ENCODE measurements at regions not wholly inside any gene's neighbourhood (a gene's known extent, or its start where the extent isn't known, plus 50 kb on each side); places are given as distances from the start of the nearest gene placed in this dataset.
"Not testable (repeated sequence)": the region's sequence is repeated elsewhere in the genome, so short reads cannot be mapped to it uniquely, and the experiment has no call there.

DNA sequence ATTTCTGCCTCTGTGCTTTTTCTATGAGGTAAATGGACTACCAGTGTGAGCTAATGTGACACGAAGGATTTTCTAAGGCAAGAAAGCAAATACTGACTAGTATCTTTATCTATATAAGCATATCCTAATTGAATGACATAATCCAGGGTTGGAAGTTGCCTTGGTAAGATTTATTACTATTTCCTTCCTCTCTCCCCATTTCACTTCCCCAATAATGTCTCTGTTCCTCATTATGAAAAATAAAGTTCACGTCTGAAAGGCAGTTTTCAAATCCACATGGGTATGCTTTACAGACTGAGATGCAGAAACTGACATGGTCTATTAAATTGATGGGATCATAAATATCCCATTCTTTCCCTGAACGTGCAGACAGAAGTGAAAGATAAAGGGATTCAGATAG is 86.0 kb downstream of the DTWD1 start:
- DNase-seq (ENCODE audit: low spot score) = no peak

DNA sequence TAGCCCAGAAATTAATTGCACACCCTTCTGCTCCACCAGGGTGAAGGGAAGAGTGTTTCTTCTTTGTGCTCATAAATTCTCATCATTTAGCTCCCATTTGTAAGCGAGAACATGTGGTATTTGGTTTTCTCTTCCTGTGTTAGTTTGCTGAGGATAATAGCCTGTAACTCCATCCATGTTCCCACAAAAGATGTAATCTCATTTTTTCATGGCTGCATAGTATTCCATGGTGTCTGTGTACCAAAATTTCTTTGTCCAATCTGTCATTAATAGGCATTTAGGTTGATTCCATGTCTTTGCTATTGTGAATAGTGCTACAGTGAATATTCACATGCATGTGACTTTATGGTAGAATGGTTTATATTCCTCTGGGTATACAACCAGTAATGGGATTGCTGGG is 86.8 kb downstream of the DTWD1 start:
- DNase-seq (ENCODE audit: low spot score) = no peak

DNA sequence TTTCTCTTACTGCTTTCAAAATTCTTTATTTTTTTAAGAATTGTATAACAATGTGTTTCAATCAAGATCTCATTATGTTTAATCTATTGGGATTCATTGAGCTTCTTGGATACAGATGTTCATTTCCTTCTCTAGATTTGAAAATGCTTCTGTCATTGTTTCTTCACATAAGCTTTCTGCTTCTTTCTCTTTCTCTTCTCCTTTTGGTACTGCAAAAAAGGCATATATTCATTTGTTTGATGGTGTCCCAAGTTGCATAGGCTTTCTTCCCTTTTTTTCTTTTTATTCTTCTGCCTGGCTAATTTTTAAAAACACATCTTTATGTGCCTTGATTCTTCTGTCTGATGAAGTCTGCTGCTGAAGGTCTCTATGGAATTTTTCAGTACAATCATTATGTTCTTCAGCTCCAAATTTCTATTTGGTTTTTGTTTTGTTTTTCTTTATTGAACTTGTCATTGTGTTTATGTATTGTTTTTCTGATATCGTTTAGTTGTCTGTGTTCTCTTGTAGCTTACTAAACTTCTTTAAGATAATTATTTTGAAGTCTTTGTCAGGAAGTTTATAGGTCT is 88.9 kb downstream of the DTWD1 start:
- DNase-seq (ENCODE audit: low spot score) = no peak

DNA sequence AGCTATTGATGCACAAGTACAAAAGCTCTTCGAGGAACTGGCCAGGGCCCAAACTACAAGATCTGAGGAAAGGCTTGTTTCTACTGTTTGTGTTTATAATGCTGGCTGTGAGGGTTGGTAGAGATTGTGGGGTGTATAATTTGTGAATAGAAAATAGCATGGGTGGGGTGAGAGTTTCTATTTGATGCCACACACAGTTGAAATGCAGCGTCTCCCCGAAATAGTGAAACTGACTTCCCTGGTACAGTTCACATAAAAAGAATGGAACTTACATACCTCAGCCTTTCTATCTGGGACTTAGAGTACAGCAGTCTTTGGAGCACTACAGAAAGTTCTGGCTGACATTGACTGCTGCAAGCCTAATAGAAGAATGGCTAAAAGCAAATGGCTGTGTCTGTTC is 91.3 kb downstream of the DTWD1 start:
- DNase-seq (ENCODE audit: low spot score) = no peak

DNA sequence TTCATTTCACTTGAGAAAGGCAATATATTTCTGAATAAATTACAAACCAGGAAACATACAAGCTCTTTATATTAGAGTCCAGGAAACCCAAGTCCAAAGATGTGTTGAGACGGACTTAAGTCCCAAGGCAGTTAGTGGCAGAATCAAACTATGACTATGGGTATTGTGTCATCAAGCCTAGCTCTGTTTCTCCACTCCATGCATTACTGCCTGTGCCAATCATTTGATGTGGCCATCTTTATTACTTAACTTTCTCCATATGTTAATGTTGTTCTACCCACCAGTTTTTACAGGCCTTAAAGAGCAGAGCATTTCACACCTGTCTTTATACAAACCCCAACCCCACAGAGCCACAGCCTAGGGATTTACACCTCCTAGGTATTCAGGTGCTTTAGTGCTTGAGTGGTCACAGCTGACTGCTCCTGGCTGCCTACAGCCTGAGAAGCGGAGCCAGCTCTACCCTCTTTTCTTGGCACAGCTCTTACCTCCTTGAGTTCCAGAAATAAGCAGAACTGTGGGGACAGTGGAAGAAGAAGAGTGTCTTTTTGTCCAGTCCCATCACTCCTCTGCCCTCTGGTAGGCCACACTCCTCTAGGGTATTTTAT is 92.1 kb downstream of the DTWD1 start:
- DNase-seq (ENCODE audit: low spot score) = no peak

DNA sequence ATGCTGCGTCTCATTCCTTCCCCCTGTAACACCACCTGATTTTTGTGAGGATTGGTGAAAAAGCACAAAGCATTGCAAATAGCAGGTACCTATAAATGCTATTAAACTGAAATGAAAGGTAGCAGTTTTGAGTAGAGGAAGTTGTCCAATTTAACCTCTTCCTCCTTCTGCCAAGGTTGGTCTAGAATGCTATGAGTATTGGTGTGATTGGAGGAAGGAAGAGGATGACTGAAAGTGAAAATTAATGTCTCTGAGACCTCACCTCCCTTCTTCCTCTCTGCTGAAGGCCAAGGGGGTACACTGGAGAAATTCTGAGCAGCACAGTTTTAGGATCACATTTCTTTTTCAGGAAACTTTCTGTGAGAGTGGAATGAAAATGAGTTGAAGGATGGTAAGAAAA is 94.4 kb downstream of the DTWD1 start:
- no peak for DNase-seq (ENCODE audit: low spot score)

DNA sequence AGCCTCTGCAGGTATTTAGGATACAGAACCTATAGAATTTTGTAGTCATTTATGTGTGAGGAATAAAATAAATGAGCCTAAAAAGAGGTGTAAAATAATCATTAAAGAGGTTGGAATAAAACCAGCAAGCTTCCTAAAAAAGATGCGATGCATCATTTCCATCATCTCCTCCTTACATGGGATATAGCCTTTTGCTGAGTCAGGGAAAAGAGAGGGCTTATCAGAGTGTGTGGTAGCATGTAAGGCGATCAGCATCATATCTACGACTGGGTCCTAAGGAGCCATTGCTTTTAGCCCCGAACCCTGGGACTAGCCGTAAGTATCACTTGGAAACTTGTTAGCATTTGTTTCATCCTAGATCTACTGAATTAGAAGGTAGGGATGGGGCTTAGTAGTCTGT is 94.9 kb downstream of the DTWD1 start:
- DNase-seq (ENCODE audit: low spot score) = no peak

DNA sequence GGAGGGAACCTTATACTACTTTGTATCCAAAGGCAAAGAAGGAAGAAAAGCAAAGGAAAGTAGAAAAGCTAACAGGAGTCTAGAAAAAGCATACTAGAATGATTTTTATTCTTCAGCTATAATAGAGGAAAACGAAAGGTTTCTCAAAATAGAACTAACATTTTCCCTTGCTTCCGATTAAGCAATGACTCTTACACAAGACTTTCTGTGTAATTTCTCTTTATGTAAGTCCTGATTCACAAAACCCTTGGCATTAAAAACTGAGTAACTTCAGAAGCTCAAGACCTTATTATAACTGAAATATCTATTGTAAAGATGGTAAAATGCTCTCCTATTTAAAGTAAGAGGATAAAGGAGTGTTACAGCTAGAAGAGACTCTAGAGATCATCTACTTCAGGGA is 97.4 kb downstream of the DTWD1 start:
- peak; percentile 55 for DNase-seq (ENCODE audit: low spot score)

DNA sequence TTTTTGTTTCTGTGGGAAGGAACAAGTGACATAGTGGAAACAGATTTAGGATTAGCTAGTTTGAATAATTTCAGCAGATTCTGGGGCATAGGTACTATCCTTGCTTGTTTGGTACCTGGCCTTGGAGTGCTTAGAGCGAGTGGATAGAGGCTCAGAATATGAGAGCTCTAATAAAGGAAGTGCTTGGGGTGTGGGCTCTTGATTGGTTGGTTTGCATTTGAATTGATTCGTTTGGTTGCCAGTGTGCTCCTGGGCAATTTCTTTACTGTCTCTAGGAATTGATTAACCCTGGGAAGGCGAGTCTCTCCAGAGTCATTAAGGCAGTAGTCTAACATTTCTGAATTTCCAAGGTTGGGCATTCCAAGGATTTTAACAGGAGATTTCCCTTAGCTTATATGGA is 98.0 kb downstream of the DTWD1 start:
- no peak for DNase-seq (ENCODE audit: low spot score)

DNA sequence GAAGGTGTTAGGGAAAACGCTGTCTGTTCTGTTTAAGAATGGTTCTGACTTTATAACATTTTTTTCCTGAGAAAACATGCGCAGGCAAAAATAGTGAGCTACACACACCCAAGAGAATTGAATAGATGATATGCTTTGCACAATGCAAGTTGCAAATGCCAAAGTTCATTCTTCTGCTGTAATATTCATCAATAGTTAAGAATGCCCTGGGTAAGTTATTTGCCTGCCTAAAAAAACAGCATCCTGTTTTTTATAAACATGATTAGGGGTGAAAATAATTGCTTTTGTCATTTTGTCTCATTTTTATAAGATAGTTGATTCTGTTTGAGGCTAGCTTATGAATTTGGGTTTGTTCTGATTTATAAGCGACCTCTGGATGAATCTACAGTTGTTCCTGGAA is 99.4 kb downstream of the DTWD1 start:
- no peak for DNase-seq (ENCODE audit: low spot score)

DNA sequence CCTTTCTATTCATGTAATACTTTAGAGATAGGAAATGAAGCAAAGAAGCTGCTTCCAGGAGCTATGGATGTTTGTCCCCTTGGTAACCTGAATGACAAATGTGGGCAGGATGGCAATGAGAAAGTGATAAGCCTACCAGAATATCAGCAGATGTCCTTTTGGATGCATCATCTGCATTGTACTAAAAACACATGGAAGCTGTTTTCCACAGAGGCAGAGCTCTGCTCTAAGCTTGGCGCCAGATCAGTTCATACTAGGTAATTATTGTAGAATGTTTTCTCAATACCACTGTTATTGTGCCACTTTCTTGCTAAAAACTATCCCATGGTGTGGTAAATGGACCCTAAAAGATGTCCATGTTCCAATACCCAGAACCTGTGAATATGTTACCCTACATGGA is 100.2 kb downstream of the DTWD1 start:
- peak; percentile 23 for DNase-seq (ENCODE audit: low spot score)

DNA sequence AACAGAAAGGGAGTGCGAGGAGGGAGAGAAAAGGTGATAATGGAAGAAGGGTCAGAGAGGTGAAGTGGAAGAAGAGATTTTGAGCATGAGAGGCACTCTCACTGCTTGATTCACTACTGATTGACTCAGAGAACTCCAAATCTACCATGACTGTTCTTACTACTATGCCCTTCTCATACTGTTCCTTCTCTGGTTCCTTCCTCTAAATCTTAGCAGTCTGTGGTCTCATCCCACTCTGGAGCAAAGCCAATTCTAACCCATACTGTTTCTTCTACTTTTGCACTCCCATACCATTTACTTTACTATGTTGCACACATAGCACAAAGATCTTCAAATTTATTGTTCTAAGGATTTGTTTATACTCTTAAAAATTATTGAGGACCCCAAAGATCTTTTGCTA is 100.8 kb downstream of the DTWD1 start:
- DNase-seq (ENCODE audit: low spot score) = no peak

DNA sequence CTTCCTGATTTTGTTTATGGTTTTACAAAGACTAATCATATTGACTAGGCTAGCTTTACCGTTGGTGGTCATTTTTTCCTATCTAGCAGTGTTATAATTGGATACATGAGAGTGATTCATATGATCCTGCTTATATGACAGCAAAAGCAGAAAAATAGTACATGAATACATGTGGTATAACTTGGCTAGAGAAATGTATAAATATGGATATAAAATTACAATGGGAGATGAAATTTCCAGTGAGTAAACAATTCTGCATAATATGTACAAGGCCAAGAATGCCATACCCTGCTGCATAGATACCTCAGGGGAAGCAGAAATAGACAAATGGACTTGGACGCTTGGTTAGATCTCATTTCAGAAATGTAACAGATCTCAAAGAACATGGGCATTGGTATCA is 103.1 kb downstream of the DTWD1 start:
- no peak for DNase-seq (ENCODE audit: low spot score)

DNA sequence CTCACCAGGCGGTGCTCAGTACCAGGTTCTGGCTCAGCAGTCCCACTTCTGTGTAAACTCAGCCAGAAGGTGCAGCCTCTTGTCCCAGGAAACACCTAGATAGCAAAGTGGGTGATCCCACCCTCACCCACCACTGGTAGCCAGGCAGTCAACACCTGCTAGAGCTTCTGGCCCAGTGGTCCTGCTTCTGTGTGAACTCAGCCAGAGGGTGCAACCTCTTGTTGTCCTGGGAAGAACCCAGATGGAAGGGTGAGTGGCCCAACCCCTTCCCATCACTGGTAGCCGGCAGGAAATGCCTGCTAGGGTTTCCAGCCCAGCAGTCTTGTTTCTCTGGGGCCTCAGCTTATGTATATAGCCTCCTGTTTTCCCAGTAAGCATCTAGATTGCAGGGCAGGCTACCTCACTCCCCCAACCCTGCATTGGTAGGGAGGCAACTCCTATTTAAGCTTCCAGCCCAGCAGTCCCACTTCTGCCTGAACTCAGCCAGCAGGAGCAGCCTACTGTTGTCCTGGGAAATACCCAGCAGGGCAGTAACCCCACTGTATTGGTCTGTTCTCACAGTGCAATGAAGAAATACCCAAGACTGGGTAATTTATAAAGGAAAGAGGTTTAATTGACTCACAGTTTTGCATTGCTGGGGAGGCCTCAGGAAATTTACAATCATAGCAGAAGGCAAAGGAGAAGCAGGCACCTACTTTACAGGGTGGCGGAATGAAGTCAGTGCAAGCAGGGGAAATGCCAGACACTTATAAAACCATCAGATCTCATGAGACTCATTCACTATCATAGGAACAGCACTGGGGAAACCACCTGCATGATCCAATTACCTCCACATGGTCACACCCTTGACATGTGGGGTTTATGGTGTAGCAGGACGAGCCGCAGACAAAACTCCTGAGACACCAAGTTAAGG is 110.6 kb downstream of the DTWD1 start:
- no peak for DNase-seq (ENCODE audit: low spot score)

DNA sequence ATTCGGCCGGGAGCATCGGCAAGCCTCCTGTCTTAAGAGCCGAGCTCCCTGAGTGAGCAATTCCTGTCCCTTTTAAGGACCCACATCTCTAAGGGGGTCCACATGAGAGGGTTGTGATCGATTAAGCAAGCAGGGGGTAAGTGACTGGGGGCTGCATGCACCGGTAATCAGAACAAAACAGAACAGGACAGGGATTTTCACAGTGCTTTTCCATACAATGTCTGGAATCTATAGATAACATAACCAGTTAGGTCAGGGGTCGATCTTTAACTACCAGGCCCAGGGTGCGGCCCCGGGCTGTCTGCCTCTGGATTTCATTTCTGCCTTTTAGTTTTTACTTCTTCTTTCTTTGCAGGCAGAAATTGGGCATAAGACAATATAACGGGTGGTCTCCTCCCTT is 111.3 kb downstream of the DTWD1 start:
- not testable (repeated sequence) for DNase-seq (ENCODE audit: low spot score)

DNA sequence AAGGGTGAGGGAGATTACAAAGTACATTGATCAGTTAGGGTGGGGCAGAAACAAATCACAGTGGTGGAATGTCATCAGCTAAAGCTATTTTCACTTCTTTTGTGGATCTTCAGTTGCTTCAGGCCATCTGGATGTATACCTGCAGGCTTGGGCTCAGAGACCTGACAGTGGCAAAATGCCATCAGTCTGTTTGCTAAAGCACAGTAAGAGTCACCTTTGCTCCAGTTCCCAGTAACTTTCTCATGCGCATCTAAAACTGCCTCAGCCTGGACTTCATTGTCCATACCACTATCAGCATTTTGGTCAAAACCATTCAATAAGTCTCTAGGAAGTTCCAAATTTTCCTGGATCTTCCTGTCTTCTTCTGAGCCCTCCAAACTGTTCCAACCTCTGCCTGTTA is 113.2 kb downstream of the DTWD1 start:
- not testable (repeated sequence) for DNase-seq (ENCODE audit: low spot score)

DNA sequence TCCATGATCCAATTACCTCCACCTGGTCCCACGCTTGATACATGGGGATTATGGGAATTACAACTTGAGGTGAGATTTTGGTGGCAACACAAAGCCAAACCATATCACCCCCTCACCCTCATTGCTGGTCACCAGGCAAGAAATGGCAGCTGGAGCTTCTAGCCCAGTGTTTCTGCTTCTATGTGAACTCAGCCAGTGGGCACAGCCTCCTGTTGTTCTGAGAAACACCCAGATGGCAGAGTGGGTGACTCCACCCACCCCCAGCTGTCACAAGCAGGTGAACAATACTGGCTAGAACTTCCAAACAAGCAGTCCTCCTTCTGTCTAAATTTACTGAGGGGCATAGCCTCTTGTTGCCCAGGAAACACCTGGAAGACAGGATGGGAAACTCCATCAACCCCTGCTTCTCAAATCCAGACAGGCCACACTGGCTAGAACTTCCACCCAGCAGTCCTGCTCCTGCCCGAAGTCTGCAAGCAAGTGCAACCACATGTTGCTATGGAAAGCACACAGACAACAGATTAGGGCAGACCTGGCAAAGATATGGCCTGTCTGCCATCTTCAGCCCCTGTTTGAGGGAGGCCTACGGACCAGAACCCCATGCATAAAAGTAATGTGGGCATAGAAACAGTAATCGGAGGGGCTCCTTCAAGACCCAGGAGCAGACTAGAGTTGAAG is 114.1 kb downstream of the DTWD1 start:
- DNase-seq (ENCODE audit: low spot score) = no peak

DNA sequence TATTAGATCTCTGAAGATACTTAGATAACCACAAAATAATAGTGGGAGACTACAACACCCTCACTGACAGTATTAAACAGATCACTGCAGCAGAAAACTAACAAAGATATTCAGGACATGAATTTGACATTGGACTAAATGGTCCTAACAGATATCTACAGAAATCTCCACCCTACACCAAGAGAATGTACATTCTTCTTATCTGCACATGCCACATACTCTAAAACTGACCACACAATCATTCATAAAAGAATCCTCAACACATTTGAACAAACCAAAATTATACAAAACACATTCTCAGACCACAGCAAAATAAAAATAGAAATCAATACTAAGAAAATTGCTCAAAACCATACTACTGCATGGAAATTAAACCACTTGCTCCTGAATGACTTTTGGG is 116.3 kb downstream of the DTWD1 start:
- DNase-seq (ENCODE audit: low spot score) = no peak

DNA sequence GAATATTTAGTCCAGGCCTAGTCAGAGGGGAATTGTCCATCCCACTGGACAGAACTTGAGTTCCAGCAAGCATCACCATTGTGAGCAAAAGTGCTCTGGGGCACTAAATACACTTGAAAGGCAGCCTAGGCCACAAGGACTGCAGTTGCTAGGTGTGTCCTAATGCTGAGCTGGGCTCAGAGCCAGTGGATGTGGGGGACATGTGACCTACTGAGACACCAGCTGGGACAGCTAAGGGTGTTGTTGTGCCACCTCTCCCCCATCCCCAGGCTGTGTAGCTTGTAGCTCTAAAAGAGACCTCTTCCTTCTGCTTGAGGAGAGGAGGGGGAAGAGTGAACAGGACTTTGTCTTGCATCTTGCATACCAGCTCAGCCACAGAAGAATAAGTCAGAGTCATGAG is 120.9 kb downstream of the DTWD1 start:
- DNase-seq (ENCODE audit: low spot score) = no peak

DNA sequence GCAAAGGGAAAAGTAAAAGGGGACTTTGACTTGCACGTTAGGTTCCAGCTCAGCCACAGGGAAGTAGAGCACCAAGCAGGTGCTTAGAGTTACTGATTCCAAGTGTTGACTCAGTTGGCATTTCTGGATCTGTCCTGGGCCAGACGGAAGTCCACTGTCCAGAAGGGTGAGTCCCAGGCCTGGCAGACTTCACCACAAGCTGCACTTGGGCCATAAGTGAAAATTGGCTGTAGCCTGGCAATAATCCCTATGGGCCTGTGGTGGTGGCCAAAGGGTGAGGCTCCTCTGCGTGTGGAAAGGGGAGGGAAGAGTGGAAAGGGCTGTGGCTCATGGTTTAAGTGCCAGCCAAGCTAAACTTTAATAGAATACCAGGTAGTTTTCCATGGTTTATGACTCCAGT is 121.5 kb downstream of the DTWD1 start:
- no peak for DNase-seq (ENCODE audit: low spot score)

DNA sequence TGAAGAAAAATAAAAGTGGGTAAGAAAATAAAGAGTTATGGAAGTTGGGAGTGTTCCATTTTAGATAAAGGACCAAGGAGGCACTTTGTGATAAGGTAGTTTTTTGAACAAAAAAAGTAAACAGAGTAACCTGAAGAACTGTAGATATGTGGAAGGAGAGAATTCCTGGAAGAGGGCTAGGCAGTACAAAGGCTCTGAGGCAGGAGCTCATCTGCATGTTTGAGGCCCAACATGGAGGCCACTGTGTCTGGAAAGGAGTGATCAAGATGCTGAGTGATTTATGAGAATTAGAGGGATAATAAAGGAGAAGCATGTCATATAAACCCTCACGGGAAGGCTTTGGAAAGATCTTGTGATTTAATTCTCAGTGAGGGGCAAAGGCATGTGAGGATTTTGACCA is 126.5 kb downstream of the DTWD1 start:
- DNase-seq (ENCODE audit: low spot score) = no peak

DNA sequence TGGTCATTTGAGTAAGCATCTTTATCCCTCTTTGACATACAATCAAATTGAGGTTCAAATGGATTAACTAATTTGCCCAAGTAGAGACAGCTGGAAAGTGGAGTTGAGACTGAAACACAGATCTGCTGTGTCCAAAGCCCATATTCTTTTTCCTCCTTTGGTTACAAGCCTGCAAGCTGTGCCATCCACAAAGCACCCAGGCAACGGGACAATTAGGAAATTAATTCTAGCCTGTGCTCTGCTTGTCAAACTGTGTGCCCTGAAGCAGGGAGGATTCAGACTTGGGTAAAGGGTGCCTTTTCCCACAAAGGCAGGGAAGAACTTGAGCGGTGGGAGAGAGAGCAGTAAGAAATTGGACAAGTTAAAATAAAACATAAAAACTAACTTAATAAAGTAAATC is 127.9 kb downstream of the DTWD1 start:
- no peak for DNase-seq (ENCODE audit: low spot score)

DNA sequence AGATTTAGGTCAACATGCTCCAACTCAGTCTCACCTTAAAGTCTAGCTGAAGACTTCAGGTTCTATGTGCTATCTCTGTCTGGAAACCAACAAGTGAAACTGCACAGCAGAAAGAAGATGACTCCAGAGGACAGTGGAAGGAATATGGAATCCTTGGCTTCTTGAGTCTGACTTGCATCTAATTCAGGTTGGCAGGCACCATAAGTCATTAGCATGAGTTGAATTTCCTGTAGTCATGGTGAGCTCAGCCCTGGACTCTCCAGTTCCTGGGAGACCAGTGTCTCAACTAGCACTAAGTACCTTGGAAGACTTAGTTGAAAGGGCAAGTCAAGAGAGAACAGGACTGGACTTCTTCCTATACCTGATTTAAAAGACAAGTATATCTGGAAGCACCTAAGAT is 129.7 kb downstream of the DTWD1 start:
- DNase-seq (ENCODE audit: low spot score) = no peak
